GM23338 (cell line): ENCODE measurements at regions not wholly inside any gene's neighbourhood (a gene's known extent, or its start where the extent isn't known, plus 50 kb on each side); places are given as distances from the start of the nearest gene placed in this dataset.

Experiments used
- CREB1 ChIP-seq: fragments of 250-450 bp; sonication (Bioruptor Pico); IDR thresholded peaks from 2 replicates; pipeline ENCODE4 v1.5.0; 2020; ENCODE audit warnings: low read depth, mild to moderate bottlenecking, moderate library complexity
- EZH2 ChIP-seq: fragments of 200-600 bp; sonication (generic); IDR thresholded peaks from one replicate; pipeline ENCODE4 v1.8.0; 2017; ENCODE audit warnings: antibody characterized with exemption, mild to moderate bottlenecking, low read depth; ENCODE audit not compliant: unreplicated experiment
- EZH2phosphoT487 ChIP-seq: fragments of 200-600 bp; sonication (generic); IDR thresholded peaks from one replicate; pipeline ENCODE4 v1.8.1; 2018; ENCODE audit warnings: antibody characterized with exemption; ENCODE audit not compliant: unreplicated experiment
- JUNB ChIP-seq: IDR thresholded peaks from one replicate; pipeline ENCODE4 v1.6.1; 2016; ENCODE audit warnings: antibody characterized with exemption; ENCODE audit not compliant: unreplicated experiment
- NANOG ChIP-seq: IDR thresholded peaks from 2 replicates; pipeline ENCODE4 v1.6.1; 2016; ENCODE audit warnings: antibody characterized with exemption, borderline replicate concordance
- POLR2AphosphoS5 ChIP-seq: IDR thresholded peaks from 2 replicates; pipeline ENCODE4 v1.6.1; 2016; ENCODE audit warnings: antibody characterized with exemption, low read depth
- STAT1 ChIP-seq: IDR thresholded peaks from one replicate; pipeline ENCODE4 v1.6.1; 2016; ENCODE audit warnings: antibody characterized with exemption; ENCODE audit not compliant: unreplicated experiment
- ZNF114 ChIP-seq: fragments of 250-450 bp; sonication (Bioruptor Pico); IDR thresholded peaks from 2 replicates; pipeline ENCODE4 v1.5.0; 2020; ENCODE audit warnings: mild to moderate bottlenecking, moderate library complexity
- ZNF331 ChIP-seq: fragments of 250-450 bp; sonication (Bioruptor Pico); IDR thresholded peaks from 2 replicates; pipeline ENCODE4 v1.5.0; 2020; ENCODE audit warnings: low read depth, mild to moderate bottlenecking, moderate library complexity
- TF ChIP-seq, protein P1 (sequence below), 2 experiments: fragments of 200-600 bp in 1 of 2; sonication (generic) in 1 of 2; conservative IDR thresholded peaks; 2 replicates each; pipeline versions ENCODE4 v1.5.1 to v1.6.1; 2016 to 2017; ENCODE audit warnings: antibody characterized with exemption in 2 of 2, low read depth in 2 of 2, mild to moderate bottlenecking in 2 of 2, moderate library complexity in 1 of 2
- TF ChIP-seq, protein P2 (sequence below): IDR thresholded peaks from one replicate; pipeline ENCODE4 v1.6.1; 2018; ENCODE audit warnings: antibody characterized with exemption; ENCODE audit not compliant: unreplicated experiment
- TF ChIP-seq, protein P3 (sequence below): IDR thresholded peaks from 2 replicates; pipeline ENCODE4 v1.6.1; 2016; ENCODE audit warnings: antibody characterized with exemption
- TF ChIP-seq, protein P4 (sequence below): fragments of 250-450 bp; sonication (Bioruptor Pico); IDR thresholded peaks from 2 replicates; pipeline ENCODE4 v1.5.0; 2020; ENCODE audit warnings: mild to moderate bottlenecking, moderate library complexity

DNA sequence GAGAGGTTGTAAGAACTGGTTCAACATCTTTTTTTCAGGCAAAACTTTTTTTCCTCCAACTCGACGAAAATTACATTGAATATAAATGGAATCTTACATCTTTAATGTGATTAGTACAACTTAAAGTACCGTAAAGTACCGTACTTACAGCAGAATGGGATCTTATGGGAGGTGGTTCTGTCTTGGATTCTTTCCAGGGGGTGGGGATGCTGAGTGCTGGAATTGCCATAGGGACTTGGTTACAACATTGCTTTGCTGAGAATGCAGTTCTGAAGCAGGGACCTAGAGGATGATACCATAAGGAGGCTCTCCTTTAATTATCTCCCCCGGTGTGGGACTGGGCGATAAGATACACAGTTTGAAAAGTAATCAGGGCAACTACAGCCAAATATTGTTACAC, 186.4 kb downstream of the KLF5 start:
- TF ChIP-seq EZH2 = no peak
- no peak for TF ChIP-seq POLR2AphosphoS5
- TF ChIP-seq, protein P1, sequence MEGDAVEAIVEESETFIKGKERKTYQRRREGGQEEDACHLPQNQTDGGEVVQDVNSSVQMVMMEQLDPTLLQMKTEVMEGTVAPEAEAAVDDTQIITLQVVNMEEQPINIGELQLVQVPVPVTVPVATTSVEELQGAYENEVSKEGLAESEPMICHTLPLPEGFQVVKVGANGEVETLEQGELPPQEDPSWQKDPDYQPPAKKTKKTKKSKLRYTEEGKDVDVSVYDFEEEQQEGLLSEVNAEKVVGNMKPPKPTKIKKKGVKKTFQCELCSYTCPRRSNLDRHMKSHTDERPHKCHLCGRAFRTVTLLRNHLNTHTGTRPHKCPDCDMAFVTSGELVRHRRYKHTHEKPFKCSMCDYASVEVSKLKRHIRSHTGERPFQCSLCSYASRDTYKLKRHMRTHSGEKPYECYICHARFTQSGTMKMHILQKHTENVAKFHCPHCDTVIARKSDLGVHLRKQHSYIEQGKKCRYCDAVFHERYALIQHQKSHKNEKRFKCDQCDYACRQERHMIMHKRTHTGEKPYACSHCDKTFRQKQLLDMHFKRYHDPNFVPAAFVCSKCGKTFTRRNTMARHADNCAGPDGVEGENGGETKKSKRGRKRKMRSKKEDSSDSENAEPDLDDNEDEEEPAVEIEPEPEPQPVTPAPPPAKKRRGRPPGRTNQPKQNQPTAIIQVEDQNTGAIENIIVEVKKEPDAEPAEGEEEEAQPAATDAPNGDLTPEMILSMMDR (conservative IDR thresholded peaks at IDR 0.05; ENCODE audit: low read depth in 2 of 2) = no peak
- TF ChIP-seq, protein P2, sequence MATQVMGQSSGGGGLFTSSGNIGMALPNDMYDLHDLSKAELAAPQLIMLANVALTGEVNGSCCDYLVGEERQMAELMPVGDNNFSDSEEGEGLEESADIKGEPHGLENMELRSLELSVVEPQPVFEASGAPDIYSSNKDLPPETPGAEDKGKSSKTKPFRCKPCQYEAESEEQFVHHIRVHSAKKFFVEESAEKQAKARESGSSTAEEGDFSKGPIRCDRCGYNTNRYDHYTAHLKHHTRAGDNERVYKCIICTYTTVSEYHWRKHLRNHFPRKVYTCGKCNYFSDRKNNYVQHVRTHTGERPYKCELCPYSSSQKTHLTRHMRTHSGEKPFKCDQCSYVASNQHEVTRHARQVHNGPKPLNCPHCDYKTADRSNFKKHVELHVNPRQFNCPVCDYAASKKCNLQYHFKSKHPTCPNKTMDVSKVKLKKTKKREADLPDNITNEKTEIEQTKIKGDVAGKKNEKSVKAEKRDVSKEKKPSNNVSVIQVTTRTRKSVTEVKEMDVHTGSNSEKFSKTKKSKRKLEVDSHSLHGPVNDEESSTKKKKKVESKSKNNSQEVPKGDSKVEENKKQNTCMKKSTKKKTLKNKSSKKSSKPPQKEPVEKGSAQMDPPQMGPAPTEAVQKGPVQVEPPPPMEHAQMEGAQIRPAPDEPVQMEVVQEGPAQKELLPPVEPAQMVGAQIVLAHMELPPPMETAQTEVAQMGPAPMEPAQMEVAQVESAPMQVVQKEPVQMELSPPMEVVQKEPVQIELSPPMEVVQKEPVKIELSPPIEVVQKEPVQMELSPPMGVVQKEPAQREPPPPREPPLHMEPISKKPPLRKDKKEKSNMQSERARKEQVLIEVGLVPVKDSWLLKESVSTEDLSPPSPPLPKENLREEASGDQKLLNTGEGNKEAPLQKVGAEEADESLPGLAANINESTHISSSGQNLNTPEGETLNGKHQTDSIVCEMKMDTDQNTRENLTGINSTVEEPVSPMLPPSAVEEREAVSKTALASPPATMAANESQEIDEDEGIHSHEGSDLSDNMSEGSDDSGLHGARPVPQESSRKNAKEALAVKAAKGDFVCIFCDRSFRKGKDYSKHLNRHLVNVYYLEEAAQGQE = no peak
- TF ChIP-seq CREB1 = no peak
- no peak for TF ChIP-seq EZH2phosphoT487
- TF ChIP-seq STAT1 = no peak
- TF ChIP-seq, protein P3, sequence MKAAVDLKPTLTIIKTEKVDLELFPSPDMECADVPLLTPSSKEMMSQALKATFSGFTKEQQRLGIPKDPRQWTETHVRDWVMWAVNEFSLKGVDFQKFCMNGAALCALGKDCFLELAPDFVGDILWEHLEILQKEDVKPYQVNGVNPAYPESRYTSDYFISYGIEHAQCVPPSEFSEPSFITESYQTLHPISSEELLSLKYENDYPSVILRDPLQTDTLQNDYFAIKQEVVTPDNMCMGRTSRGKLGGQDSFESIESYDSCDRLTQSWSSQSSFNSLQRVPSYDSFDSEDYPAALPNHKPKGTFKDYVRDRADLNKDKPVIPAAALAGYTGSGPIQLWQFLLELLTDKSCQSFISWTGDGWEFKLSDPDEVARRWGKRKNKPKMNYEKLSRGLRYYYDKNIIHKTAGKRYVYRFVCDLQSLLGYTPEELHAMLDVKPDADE = no peak
- no peak for TF ChIP-seq ZNF114
- TF ChIP-seq, protein P4, sequence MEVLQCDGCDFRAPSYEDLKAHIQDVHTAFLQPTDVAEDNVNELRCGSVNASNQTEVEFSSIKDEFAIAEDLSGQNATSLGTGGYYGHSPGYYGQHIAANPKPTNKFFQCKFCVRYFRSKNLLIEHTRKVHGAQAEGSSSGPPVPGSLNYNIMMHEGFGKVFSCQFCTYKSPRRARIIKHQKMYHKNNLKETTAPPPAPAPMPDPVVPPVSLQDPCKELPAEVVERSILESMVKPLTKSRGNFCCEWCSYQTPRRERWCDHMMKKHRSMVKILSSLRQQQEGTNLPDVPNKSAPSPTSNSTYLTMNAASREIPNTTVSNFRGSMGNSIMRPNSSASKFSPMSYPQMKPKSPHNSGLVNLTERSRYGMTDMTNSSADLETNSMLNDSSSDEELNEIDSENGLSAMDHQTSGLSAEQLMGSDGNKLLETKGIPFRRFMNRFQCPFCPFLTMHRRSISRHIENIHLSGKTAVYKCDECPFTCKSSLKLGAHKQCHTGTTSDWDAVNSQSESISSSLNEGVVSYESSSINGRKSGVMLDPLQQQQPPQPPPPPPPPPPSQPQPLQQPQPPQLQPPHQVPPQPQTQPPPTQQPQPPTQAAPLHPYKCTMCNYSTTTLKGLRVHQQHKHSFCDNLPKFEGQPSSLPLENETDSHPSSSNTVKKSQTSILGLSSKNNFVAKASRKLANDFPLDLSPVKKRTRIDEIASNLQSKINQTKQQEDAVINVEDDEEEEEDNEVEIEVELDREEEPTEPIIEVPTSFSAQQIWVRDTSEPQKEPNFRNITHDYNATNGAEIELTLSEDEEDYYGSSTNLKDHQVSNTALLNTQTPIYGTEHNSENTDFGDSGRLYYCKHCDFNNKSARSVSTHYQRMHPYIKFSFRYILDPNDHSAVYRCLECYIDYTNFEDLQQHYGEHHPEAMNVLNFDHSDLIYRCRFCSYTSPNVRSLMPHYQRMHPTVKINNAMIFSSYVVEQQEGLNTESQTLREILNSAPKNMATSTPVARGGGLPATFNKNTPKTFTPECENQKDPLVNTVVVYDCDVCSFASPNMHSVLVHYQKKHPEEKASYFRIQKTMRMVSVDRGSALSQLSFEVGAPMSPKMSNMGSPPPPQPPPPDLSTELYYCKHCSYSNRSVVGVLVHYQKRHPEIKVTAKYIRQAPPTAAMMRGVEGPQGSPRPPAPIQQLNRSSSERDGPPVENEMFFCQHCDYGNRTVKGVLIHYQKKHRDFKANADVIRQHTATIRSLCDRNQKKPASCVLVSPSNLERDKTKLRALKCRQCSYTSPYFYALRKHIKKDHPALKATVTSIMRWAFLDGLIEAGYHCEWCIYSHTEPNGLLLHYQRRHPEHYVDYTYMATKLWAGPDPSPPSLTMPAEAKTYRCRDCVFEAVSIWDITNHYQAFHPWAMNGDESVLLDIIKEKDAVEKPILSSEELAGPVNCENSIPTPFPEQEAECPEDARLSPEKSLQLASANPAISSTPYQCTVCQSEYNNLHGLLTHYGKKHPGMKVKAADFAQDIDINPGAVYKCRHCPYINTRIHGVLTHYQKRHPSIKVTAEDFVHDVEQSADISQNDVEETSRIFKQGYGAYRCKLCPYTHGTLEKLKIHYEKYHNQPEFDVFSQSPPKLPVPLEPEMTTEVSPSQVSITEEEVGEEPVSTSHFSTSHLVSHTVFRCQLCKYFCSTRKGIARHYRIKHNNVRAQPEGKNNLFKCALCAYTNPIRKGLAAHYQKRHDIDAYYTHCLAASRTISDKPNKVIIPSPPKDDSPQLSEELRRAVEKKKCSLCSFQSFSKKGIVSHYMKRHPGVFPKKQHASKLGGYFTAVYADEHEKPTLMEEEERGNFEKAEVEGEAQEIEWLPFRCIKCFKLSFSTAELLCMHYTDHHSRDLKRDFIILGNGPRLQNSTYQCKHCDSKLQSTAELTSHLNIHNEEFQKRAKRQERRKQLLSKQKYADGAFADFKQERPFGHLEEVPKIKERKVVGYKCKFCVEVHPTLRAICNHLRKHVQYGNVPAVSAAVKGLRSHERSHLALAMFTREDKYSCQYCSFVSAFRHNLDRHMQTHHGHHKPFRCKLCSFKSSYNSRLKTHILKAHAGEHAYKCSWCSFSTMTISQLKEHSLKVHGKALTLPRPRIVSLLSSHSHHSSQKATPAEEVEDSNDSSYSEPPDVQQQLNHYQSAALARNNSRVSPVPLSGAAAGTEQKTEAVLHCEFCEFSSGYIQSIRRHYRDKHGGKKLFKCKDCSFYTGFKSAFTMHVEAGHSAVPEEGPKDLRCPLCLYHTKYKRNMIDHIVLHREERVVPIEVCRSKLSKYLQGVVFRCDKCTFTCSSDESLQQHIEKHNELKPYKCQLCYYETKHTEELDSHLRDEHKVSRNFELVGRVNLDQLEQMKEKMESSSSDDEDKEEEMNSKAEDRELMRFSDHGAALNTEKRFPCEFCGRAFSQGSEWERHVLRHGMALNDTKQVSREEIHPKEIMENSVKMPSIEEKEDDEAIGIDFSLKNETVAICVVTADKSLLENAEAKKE (CRISPR knock-in tag) = no peak
- no peak for TF ChIP-seq JUNB
- TF ChIP-seq ZNF331 (CRISPR knock-in tag) = no peak
- no peak for TF ChIP-seq NANOG
